HepG2 (cell line): ENCODE measurements at regions not wholly inside any gene's neighbourhood (a gene's known extent, or its start where the extent isn't known, plus 50 kb on each side); places are given as distances from the start of the nearest gene placed in this dataset.

ENCODE experiments used
- ATAC-seq: fragments of 200-7000 bp; cut with Tn5 transposase; 3 replicates; pipeline ENCODE4 v1.9.1; 2020; ENCODE audit warnings: mild to moderate bottlenecking, moderate library complexity
- BruUV-seq: library from RNA; stranded (reverse); fragments of 400-500 nt; replicated peaks from 2 replicates; lab custom pipeline; 2021; lab: Mats Ljungman, UMichigan
- CTCF ChIA-PET: fragments of 300-600 bp; formaldehyde crosslinking; extraction: SDS; loops from one replicate; lab custom pipeline; 2021; ENCODE audit warnings: low total read pairs, inconsistent platforms, low intra/inter-chr PET ratio; lab: Yijun Ruan, JAX
- POLR2A ChIA-PET: fragments of 350-600 bp; sonication (Branson Sonifier 250); formaldehyde crosslinking; loops from one replicate; lab custom pipeline; 2020; ENCODE audit warnings: antibody characterized with exemption, inconsistent platforms; lab: Yijun Ruan, JAX
- DNase-seq: peaks from one replicate; pipeline ENCODE4 v3.0.0-alpha.2; 2015; ENCODE audit warnings: low spot score
- FAIRE-seq: peaks from 3 replicates; lab custom pipeline; 2011; peaks lifted over from hg19 to GRCh38; lab: Jason Lieb, UNC
- H2AFZ ChIP-seq: one replicate; pipeline ENCODE4 v1.6.1; 2011; ENCODE audit warnings: low read length, inconsistent platforms
- H3K27ac ChIP-seq: fragments of 300-600 bp; 3 replicates; pipeline ENCODE4 v1.8.0; 2011; ENCODE audit warnings: mixed run types, mild to moderate bottlenecking, mixed read lengths, low read length, inconsistent platforms; ENCODE audit not compliant: insufficient read depth; ENCODE audit errors: extremely low read length
- H3K27me3 ChIP-seq, 2 experiments: fragments of 200-600 bp in 1 of 2; 2 replicates in 1 of 2; 3 replicates in 1 of 2; pipeline versions ENCODE4 v1.6.0 to v1.8.0; 2011; ENCODE audit warnings: low read length in 2 of 2, mild to moderate bottlenecking in 2 of 2, moderate library complexity in 2 of 2, inconsistent platforms in 1 of 2; ENCODE audit not compliant: insufficient read depth in 2 of 2, control insufficient read depth in 1 of 2
- H3K36me3 ChIP-seq, 2 experiments: fragments of 200-600 bp in 1 of 2; replicated peaks in 1 of 2; 2 replicates in 1 of 2; 3 replicates in 1 of 2; pipeline versions ENCODE4 v1.5.1 to v1.8.0; 2011; ENCODE audit warnings: low read length in 2 of 2, inconsistent platforms in 1 of 2; ENCODE audit not compliant: insufficient read depth in 2 of 2, control insufficient read depth in 1 of 2
- H3K4me1 ChIP-seq: 2 replicates; pipeline ENCODE4 v1.5.1; 2012; ENCODE audit warnings: low read length, inconsistent platforms; ENCODE audit not compliant: insufficient read depth
- H3K4me2 ChIP-seq: 2 replicates; pipeline ENCODE4 v1.6.0; 2011; ENCODE audit warnings: low read depth, low read length, inconsistent platforms
- H3K4me3 ChIP-seq, 3 experiments: fragments of 200-600 bp in 1 of 3; sonication (generic), shearing (Covaris generic) in 1 of 3; replicated peaks in 1 of 3; 2 replicates each; pipeline ENCODE4 v1.5.1; 2011 to 2016; ENCODE audit warnings: low read length in 3 of 3, inconsistent platforms in 2 of 3, low read depth in 2 of 3, mild to moderate bottlenecking in 2 of 3, control low read depth in 1 of 3, mixed read lengths in 1 of 3; ENCODE audit not compliant: insufficient read depth in 1 of 3
- H3K79me2 ChIP-seq: one replicate; pipeline ENCODE4 v1.6.1; 2011; ENCODE audit warnings: low read length, inconsistent platforms; ENCODE audit not compliant: insufficient read depth
- H3K9ac ChIP-seq: 2 replicates; pipeline ENCODE4 v1.6.0; 2011; ENCODE audit warnings: mild to moderate bottlenecking, low read depth, low read length, inconsistent platforms; ENCODE audit not compliant: insufficient read depth
- H3K9me3 ChIP-seq: 2 replicates; pipeline ENCODE4 v1.5.1; 2012; ENCODE audit warnings: mild to moderate bottlenecking, low read length
- H4K20me1 ChIP-seq: 2 replicates; pipeline ENCODE4 v1.6.0; 2011; ENCODE audit warnings: inconsistent platforms, mild to moderate bottlenecking, low read length, moderate library complexity; ENCODE audit not compliant: insufficient read depth
- AGO1 ChIP-seq: fragments of 200-400 bp; formaldehyde crosslinking; IDR thresholded peaks from 2 replicates; pipeline ENCODE4 v1.6.1; 2017; ENCODE audit warnings: mild to moderate bottlenecking, low read depth, low read length, moderate library complexity; ENCODE audit not compliant: poor library complexity, severe bottlenecking
- BCLAF1 ChIP-seq: fragments of 450-650 bp; IDR thresholded peaks from 2 replicates; pipeline ENCODE4 v1.6.1; 2017; ENCODE audit warnings: mild to moderate bottlenecking
- CHCHD3 ChIP-seq: sonication (generic); formaldehyde crosslinking; IDR thresholded peaks from 2 replicates; pipeline ENCODE4 v1.8.0; 2022; ENCODE audit warnings: mild to moderate bottlenecking, missing genetic modification reagents, moderate library complexity
- CREB1 ChIP-seq, 2 experiments: fragments of 450-650 bp in 1 of 2; IDR thresholded peaks; 2 replicates each; pipeline ENCODE4 v1.6.1; 2016 to 2017; ENCODE audit warnings: control low read depth in 1 of 2, mild to moderate bottlenecking in 1 of 2, missing compliant biosample characterization in 1 of 2, missing genetic modification characterization in 1 of 2
- NCOA1 ChIP-seq: sonication (generic); formaldehyde crosslinking; IDR thresholded peaks from 2 replicates; pipeline ENCODE4 v1.9.0; 2021; ENCODE audit warnings: missing genetic modification reagents
- RBM39 ChIP-seq: fragments of 200-400 bp; formaldehyde crosslinking; IDR thresholded peaks from one replicate; pipeline ENCODE4 v1.6.1; 2018; ENCODE audit warnings: antibody characterized with exemption, mild to moderate bottlenecking, low read depth, low read length; ENCODE audit not compliant: poor library complexity, severe bottlenecking
- SRSF1 ChIP-seq: fragments of 200-400 bp; formaldehyde crosslinking; optimal IDR thresholded peaks from 2 replicates; pipeline ENCODE3; 2017; ENCODE audit warnings: mild to moderate bottlenecking, low read depth, low read length, moderate library complexity
- TCF12 ChIP-seq, 2 experiments: fragments of 450-650 bp in 1 of 2; sonication (generic) in 1 of 2; formaldehyde crosslinking in 1 of 2; IDR thresholded peaks; 2 replicates each; pipeline versions ENCODE4 v1.6.1 to v1.8.0; 2017 to 2022; ENCODE audit warnings: antibody characterized with exemption in 1 of 2, mild to moderate bottlenecking in 1 of 2, missing genetic modification reagents in 1 of 2, moderate library complexity in 1 of 2
- ZFP36L2 ChIP-seq: sonication (generic); formaldehyde crosslinking; IDR thresholded peaks from 2 replicates; pipeline ENCODE4 v1.4.0; 2020; ENCODE audit warnings: missing genetic modification reagents
- ZNF17 ChIP-seq: sonication (generic); formaldehyde crosslinking; IDR thresholded peaks from 2 replicates; pipeline ENCODE4 v1.5.0; 2020; ENCODE audit warnings: mild to moderate bottlenecking, missing genetic modification reagents
- ZNF432 ChIP-seq: sonication (generic); formaldehyde crosslinking; IDR thresholded peaks from 2 replicates; pipeline ENCODE4 v1.5.0; 2020; ENCODE audit warnings: missing genetic modification reagents, mild to moderate bottlenecking, borderline replicate concordance
- ZZZ3 ChIP-seq: sonication (generic); formaldehyde crosslinking; IDR thresholded peaks from 2 replicates; pipeline ENCODE4 v1.4.0; 2020; ENCODE audit warnings: missing genetic modification reagents, mild to moderate bottlenecking, borderline replicate concordance
- WGBS: methylation state at CpG from one replicate; pipeline ENCODE4 v1.1.6; 2017; ENCODE audit warnings: low lambda C conversion rate; 5-methylcytosine and 5-hydroxymethylcytosine counted together
- in situ Hi-C: cut with HindIII; loops from 2 replicates; pipeline ENCODE4 v1.10.0; 2017; ENCODE audit warnings: low pct_unique_long_range_greater_than_20kb; ENCODE audit not compliant: extremely low pct_ligation_motif_present
- intact Hi-C: fragments of 100-400 bp; cut with micrococcal nuclease; formaldehyde crosslinking; loops from one replicate; pipeline ENCODE4 v1.10.0; 2022; ENCODE audit not compliant: unreplicated experiment
- TF ChIP-seq, protein P1 (sequence below): sonication (generic); formaldehyde crosslinking; IDR thresholded peaks from 2 replicates; pipeline ENCODE4 v1.4.0; 2020; ENCODE audit warnings: mild to moderate bottlenecking, missing genetic modification reagents
- TF ChIP-seq, protein P2 (sequence below): sonication (generic); formaldehyde crosslinking; IDR thresholded peaks from 2 replicates; pipeline ENCODE4 v1.5.1; 2020; ENCODE audit warnings: missing genetic modification reagents, mild to moderate bottlenecking, borderline replicate concordance
- TF ChIP-seq, protein P3 (sequence below): IDR thresholded peaks from 2 replicates; pipeline ENCODE4 v1.6.1; 2018; ENCODE audit warnings: missing genetic modification reagents

- no peaks in the 10 kb centered on the region for H4K20me1 ChIP-seq
- no peak overlapping the region for H3K4me3 ChIP-seq
- H3K9me3 ChIP-seq: 0 out of 2 replicates have a peak, but pooled peaks cover 3% of the 10 kb centered on the region
- peaks cover 42% of the 10 kb centered on the region for H3K4me1 ChIP-seq
- no peak for ATAC-seq
- no peak overlapping the region for H3K4me2 ChIP-seq
- 93% methylated on average over 2 of the region's 2 CpGs for WGBS
- no peaks in the 10 kb centered on the region for H3K79me2 ChIP-seq
- H3K27me3 ChIP-seq: no peaks in the 10 kb centered on the region
- POLR2A ChIA-PET: no interaction called here
- H3K36me3 ChIP-seq: no peaks in the 10 kb centered on the region
- no peak overlapping the region for H3K27ac ChIP-seq
- H3K9ac ChIP-seq: no peak overlapping the region
- no peak for FAIRE-seq
- no peak for DNase-seq
- in situ Hi-C loops: no loop called here
- intact Hi-C loops: no loop called here
- CTCF ChIA-PET: no interaction called here
- BruUV-seq: no TSS peak
- no peak overlapping the region for H2AFZ ChIP-seq
- no peak for TF ChIP-seq SRSF1
- TF ChIP-seq CHCHD3 (CRISPR knock-in tag): no peak
- no peak for TF ChIP-seq ZNF17 (CRISPR knock-in tag)
- TF ChIP-seq, protein P1, sequence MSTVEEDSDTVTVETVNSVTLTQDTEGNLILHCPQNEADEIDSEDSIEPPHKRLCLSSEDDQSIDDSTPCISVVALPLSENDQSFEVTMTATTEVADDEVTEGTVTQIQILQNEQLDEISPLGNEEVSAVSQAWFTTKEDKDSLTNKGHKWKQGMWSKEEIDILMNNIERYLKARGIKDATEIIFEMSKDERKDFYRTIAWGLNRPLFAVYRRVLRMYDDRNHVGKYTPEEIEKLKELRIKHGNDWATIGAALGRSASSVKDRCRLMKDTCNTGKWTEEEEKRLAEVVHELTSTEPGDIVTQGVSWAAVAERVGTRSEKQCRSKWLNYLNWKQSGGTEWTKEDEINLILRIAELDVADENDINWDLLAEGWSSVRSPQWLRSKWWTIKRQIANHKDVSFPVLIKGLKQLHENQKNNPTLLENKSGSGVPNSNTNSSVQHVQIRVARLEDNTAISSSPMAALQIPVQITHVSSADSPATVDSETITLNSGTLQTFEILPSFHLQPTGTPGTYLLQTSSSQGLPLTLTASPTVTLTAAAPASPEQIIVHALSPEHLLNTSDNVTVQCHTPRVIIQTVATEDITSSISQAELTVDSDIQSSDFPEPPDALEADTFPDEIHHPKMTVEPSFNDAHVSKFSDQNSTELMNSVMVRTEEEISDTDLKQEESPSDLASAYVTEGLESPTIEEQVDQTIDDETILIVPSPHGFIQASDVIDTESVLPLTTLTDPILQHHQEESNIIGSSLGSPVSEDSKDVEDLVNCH (CRISPR knock-in tag): no peak
- no peak for TF ChIP-seq ZNF432 (CRISPR knock-in tag)
- no peak for TF ChIP-seq TCF12 (IDR thresholded peaks at IDR 0.05)
- TF ChIP-seq TCF12 (CRISPR knock-in tag; IDR thresholded peaks at IDR 0.05): no peak
- no peak for TF ChIP-seq CREB1 (IDR thresholded peaks at IDR 0.05)
- no peak for TF ChIP-seq CREB1 (CRISPR knock-in tag; IDR thresholded peaks at IDR 0.05)
- TF ChIP-seq BCLAF1: no peak
- TF ChIP-seq RBM39: no peak
- TF ChIP-seq, protein P2, sequence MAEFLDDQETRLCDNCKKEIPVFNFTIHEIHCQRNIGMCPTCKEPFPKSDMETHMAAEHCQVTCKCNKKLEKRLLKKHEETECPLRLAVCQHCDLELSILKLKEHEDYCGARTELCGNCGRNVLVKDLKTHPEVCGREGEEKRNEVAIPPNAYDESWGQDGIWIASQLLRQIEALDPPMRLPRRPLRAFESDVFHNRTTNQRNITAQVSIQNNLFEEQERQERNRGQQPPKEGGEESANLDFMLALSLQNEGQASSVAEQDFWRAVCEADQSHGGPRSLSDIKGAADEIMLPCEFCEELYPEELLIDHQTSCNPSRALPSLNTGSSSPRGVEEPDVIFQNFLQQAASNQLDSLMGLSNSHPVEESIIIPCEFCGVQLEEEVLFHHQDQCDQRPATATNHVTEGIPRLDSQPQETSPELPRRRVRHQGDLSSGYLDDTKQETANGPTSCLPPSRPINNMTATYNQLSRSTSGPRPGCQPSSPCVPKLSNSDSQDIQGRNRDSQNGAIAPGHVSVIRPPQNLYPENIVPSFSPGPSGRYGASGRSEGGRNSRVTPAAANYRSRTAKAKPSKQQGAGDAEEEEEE: no peak
- no peak for TF ChIP-seq ZZZ3 (CRISPR knock-in tag)
- TF ChIP-seq AGO1: no peak
- TF ChIP-seq ZFP36L2 (CRISPR knock-in tag): no peak
- TF ChIP-seq, protein P3, sequence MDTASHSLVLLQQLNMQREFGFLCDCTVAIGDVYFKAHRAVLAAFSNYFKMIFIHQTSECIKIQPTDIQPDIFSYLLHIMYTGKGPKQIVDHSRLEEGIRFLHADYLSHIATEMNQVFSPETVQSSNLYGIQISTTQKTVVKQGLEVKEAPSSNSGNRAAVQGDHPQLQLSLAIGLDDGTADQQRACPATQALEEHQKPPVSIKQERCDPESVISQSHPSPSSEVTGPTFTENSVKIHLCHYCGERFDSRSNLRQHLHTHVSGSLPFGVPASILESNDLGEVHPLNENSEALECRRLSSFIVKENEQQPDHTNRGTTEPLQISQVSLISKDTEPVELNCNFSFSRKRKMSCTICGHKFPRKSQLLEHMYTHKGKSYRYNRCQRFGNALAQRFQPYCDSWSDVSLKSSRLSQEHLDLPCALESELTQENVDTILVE (CRISPR knock-in tag): no peak
- no peak for TF ChIP-seq NCOA1
These were observed 150.9 kb upstream of the TRIM24 start for GRCh38 chr7:138309186-138309585.
